HUES48 (cell line): ENCODE measurements at regions not wholly inside any gene's neighbourhood (a gene's known extent, or its start where the extent isn't known, plus 50 kb on each side); places are given as distances from the start of the nearest gene placed in this dataset.

ENCODE experiments used
- H3K27ac ChIP-seq: one replicate; pipeline ENCODE4 v1.7.0; 2013; ENCODE audit warnings: low read depth, low read length, inconsistent platforms
- H3K27me3 ChIP-seq: 2 replicates; pipeline ENCODE4 v1.6.1; 2013; ENCODE audit warnings: mild to moderate bottlenecking, low read length; ENCODE audit not compliant: control insufficient read depth, insufficient read depth
- H3K36me3 ChIP-seq: 2 replicates; pipeline ENCODE4 v1.6.1; 2013; ENCODE audit warnings: low read length; ENCODE audit not compliant: control insufficient read depth, insufficient read depth
- H3K4me1 ChIP-seq: 2 replicates; pipeline ENCODE4 v1.6.1; 2013; ENCODE audit warnings: mild to moderate bottlenecking, low read length; ENCODE audit not compliant: control insufficient read depth, insufficient read depth
- H3K4me3 ChIP-seq: 2 replicates; pipeline ENCODE4 v1.5.1; 2013; ENCODE audit warnings: mild to moderate bottlenecking, low read depth, low read length
- H3K9ac ChIP-seq: 2 replicates; pipeline ENCODE4 v1.6.1; 2013; ENCODE audit warnings: mild to moderate bottlenecking, low read depth, low read length, moderate library complexity
- H3K9me3 ChIP-seq: 2 replicates; pipeline ENCODE4 v1.6.1; 2013; ENCODE audit warnings: low read length; ENCODE audit not compliant: control insufficient read depth, insufficient read depth

DNA sequence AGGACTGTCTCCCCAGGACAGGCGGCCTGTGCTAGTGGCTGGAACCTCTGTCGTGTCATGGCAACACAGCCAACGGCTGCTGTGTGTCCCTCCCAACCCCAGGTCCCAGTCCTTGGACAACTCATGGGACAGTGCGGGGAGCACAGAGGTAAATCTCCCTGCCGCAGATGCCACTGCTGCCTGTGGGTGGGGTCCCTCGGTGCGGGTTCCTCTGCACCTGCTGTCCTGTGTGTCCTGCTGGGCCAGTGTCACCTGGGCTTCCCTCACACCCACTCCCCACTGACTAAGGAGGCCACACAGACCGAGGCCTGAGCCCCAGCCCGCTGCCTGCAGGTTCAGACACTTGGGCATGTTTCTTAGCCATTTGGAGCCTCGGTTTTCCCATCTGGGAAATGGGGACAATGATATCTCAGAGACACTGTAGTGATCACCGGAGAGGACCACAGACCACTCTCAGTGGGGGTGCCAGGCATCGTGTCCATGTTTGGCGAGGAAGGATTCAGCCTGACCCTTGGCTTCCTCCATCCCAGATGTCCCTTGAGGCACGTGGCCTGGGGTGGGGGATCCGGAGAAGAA lies 96.5 kb downstream of the SIK1 start:
- no peaks in the 10 kb centered on the region for H3K9me3 ChIP-seq
- H3K36me3 ChIP-seq: no peaks in the 10 kb centered on the region
- H3K4me1 ChIP-seq: peaks cover 12% of the 10 kb centered on the region
- H3K4me3 ChIP-seq: no peak overlapping the region
- H3K27me3 ChIP-seq: no peaks in the 10 kb centered on the region; the same call in 1 of the 2 replicates
- no peak overlapping the region for H3K27ac ChIP-seq
- no peak overlapping the region for H3K9ac ChIP-seq

DNA sequence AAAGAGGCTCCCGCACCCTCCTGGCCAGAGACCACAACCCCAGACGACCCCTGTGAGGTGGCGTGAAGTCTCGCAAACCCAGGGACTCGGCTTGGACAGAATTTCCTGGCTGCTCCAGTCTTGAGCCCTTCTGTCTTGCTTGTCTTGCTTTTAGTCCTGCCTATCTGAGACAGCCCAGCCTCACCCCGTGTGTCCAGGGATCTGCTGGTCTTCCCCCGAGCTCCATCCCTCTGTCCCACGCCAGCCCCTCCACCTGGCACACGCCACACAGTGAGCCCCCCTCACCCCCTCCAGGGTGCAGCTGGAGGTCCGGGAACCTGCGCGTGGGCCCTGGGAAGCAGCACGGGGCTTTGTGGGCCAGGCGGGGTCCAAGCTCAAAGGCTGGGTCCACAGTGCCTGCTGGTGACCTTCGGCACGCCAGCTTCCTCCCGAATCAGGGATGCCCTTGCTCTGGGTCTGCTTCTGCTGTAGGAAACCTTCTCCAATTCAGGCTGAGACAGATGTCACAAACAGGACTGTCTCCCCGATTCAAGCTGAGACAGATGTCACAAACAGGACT lies 97.1 kb downstream of the SIK1 start:
- no peaks in the 10 kb centered on the region; the same call in 1 of the 2 replicates for H3K27me3 ChIP-seq
- no peaks in the 10 kb centered on the region for H3K36me3 ChIP-seq
- H3K27ac ChIP-seq: no peak overlapping the region
- H3K9me3 ChIP-seq: no peaks in the 10 kb centered on the region
- peaks cover 12% of the 10 kb centered on the region for H3K4me1 ChIP-seq
- no peak overlapping the region for H3K9ac ChIP-seq
- H3K4me3 ChIP-seq: no peak overlapping the region

DNA sequence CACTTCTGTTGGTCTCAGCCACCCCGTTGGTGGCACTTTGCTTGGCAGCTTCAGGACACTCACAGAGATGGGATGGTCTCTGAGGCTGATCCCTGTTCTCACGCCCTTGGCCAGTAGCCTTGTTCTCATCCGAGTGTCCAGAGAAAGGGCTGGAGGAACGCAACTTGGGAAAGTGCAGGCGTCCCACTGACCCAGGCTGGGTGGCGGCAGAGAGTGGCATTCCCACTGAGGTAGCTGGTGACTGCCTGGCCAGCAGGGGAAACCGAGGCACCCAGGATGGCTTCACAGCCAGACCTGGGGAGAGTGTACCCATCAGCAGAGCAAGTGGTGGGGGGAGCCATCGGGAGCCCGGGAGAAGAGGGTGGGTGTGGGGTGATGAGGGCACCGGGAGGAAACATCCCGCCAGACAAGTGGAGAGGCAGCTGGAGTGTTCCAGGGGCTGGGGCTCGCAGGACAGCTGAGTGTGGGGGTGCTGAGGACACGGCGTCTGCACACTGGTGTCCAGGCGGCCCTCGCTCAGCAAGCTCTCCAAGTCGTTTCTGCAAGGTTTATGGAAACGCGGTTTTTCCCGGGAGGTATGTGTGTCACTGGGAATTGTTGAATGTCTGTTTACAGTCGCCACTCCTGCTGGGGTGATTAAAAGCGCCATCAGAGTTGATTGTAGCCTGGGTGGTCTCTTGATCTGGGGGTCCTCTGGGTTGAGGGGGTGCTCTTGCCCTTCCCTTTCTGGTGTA lies 97.8 kb downstream of the SIK1 start:
- Histone ChIP-seq H3K9me3 (no peaks in the 10 kb centered on the region), H3K4me3 (no peak overlapping the region), H3K27me3 (no peaks in the 10 kb centered on the region; the same call in 1 of the 2 replicates), H3K36me3 (no peaks in the 10 kb centered on the region), H3K4me1 (peaks cover 12% of the 10 kb centered on the region), H3K9ac (no peak overlapping the region), H3K27ac (no peak overlapping the region)

DNA sequence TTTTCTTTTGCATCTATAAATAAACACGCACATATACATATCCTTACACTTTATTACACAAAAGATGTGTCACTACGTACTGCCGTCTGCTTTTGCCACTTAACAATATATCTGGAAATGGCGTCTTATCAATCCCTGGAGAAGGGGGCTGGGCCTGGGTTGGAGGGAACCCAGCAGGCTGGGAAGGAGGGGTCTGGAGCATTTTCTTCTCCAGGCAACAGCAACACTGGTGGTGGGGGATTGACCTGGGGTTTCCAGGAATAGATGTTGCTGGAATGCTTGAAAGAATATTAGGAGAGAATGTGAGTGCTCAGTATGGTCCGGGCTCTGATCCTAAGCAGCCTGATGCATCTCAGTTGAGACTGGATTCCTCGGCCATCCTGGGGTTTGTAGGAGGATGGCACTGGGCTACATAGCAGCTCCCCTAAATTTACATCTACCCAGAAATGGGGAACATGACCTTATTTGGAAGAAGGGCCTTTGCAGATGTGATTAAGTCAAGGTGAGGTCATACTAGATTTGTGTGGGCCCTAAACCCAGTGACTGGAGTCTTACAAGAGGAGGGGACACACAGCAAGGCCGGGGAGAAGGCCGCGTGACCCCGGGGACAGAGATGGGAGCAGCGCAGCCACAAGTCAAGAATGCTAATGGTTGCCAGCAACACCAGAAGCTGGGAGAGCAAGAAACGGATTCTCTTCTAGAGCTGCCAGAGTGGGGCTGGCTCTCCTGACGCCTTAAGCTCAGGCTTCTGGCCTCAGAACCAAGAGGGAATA lies 98.6 kb downstream of the SIK1 start:
- no peak overlapping the region for H3K27ac ChIP-seq
- H3K36me3 ChIP-seq: no peaks in the 10 kb centered on the region
- H3K9me3 ChIP-seq: no peaks in the 10 kb centered on the region
- H3K4me1 ChIP-seq: peaks cover 4% of the 10 kb centered on the region
- H3K27me3 ChIP-seq: no peaks in the 10 kb centered on the region
- H3K9ac ChIP-seq: no peak overlapping the region
- H3K4me3 ChIP-seq: no peak overlapping the region

DNA sequence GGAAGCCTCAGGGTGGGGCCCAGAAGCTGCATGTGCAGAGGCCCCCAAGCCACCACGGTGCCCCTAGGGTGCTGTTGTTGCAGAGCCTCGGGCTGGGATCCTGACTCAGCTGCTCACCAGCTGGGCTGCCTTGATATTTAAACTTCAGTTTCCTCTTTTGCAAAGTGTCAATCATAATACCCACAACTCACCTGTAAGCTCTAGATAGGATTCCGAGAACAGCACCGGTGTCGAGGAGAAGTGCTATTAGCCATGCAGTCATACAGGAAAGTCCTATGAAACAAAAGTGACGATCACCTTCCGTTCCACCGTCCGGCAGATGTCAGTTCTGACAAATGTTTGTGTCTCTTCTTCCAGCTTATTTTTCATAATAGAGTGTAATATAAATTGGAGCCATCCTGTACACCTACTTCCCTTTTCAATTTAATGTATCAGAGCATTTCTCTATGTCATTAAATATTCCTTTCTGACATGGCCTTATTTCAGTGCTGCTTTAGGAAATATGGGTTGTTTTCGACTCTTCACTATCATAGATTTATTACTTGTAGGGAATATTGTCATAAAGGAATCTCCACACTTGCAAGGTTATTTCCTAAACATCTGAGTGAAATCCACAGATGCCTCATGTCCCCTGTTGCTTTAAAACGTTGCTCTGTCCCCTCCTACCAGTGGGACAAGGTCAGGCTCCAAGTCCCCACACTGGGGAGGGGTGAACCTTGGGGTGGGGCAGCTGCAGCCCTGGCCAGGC lies 100.8 kb downstream of the SIK1 start:
- Histone ChIP-seq H3K27ac (no peak overlapping the region), H3K27me3 (no peaks in the 10 kb centered on the region), H3K9me3 (no peaks in the 10 kb centered on the region), H3K9ac (no peak overlapping the region), H3K4me1 (no peaks in the 10 kb centered on the region), H3K36me3 (no peaks in the 10 kb centered on the region), H3K4me3 (no peak overlapping the region)

DNA sequence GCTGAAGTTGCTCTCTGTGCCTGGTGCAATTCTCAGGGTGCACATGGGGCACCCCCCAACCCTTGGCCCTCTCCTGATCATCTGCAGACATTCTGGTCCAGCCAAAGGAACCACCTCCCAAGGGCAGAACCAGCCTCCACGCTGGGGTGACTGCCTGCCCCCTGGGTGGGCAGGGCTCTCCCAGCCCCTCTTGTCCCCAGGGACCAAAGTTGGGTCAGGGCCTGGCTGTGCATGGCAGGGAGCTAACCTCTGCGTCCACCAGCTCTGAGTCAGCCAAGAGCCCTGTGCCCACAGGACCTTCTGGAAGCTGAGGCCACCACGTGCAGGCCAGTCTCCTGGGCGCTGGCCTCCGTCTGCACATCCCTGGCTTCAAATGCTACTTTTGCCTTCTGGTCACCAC lies 101.9 kb downstream of the SIK1 start:
- H3K9ac ChIP-seq: no peak overlapping the region
- no peaks in the 10 kb centered on the region for H3K9me3 ChIP-seq
- H3K27me3 ChIP-seq: no peaks in the 10 kb centered on the region
- no peaks in the 10 kb centered on the region for H3K36me3 ChIP-seq
- no peaks in the 10 kb centered on the region for H3K4me1 ChIP-seq
- H3K4me3 ChIP-seq: no peak overlapping the region
- no peak overlapping the region for H3K27ac ChIP-seq

DNA sequence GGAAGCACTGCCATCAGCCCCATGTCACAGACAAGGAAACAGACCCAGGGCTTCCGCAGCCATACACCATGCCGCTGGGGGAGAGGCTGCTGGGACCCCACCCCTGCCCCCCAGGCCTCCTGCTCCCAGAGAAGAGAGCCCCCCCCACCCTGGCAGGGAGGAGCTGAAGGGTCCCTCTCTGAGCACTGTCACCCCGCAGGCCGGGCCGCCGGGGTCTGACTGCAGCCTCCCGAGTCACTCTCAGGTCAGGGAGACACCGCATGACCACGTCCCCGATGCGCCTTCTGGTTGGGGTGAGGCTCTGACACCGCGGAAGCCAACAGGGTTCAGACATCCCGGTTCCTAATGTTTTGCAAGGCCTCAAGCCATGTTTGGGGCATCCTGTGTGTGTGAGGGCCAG lies 102.3 kb downstream of the SIK1 start:
- H3K9me3 ChIP-seq: no peaks in the 10 kb centered on the region

DNA sequence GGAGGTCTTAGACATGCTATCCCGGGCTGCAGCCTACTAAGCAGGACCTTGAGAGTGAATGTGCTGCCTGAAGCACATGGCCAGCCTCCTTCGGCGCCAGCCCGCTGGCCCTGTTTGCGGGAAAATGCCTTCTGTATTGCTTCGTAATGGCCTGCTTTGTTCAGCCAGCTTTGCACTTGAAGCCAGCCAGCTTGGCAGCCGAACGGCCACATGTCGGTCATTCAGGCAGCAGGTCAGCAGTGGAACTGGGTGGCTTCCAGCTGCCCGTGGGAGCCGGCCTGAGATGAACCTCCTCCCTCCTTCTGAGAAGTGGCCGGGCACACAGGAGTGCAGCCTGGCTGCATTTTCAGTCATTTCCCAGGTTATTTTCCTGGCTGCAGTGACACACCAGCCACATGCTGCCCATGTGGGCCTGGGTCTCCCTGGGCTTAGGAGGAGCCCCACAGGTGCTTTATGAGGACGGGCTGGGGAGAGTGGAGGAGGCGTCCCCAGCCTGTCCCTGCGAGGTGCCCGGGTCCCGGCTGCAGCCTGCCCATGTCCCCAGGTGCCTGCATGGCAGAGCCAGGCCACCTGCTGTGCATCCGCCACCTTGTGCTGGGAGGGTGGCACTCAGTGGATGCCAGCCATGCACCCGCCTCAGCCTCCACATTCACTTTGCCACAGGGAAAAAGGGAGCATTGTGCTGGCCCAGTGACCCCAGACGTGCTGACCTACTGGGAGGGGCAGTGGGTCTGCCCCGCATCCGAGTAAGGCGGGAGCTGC lies 103.5 kb downstream of the SIK1 start:
- Histone ChIP-seq H3K27me3 (no peaks in the 10 kb centered on the region), H3K36me3 (no peaks in the 10 kb centered on the region), H3K9me3 (no peaks in the 10 kb centered on the region), H3K9ac (no peak overlapping the region), H3K27ac (no peak overlapping the region), H3K4me1 (no peaks in the 10 kb centered on the region), H3K4me3 (no peak overlapping the region)

More for the DNA sequence above, 102.3 kb downstream of the SIK1 start:
- H3K27me3 ChIP-seq: no peaks in the 10 kb centered on the region
- H3K27ac ChIP-seq: no peak overlapping the region
- H3K4me1 ChIP-seq: no peaks in the 10 kb centered on the region
- no peak overlapping the region for H3K9ac ChIP-seq
- H3K36me3 ChIP-seq: no peaks in the 10 kb centered on the region
- no peak overlapping the region for H3K4me3 ChIP-seq

GRCh38 chr21:43322805-43323204 lies 104.1 kb downstream of the SIK1 start:
- Histone ChIP-seq H3K36me3 (no peaks in the 10 kb centered on the region), H3K4me1 (no peaks in the 10 kb centered on the region), H3K4me3 (no peak overlapping the region), H3K9ac (no peak overlapping the region), H3K27me3 (no peaks in the 10 kb centered on the region), H3K9me3 (no peaks in the 10 kb centered on the region), H3K27ac (no peak overlapping the region)

DNA sequence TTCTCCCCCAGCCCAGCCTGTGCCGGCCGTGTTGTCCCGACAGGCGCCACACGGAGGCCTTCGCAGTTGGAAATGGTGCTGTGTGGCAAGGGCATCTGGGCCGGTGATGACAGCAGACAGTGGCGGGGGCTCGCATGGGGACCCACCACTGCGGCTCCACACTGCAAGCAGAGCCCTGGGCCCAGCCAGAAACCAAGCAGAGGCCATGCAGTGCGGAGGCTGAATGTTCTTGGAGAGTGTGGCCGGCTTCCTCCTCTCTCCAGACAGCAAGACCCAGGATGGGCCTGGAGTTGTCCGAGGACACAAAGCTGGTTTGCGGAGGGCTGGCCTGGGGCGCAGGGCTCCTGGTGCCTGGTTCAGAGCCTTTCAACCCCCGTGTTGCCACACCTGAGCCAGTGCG lies 104.6 kb downstream of the SIK1 start:
- Histone ChIP-seq H3K27me3 (no peaks in the 10 kb centered on the region), H3K4me3 (no peak overlapping the region), H3K4me1 (no peaks in the 10 kb centered on the region), H3K27ac (no peak overlapping the region), H3K9me3 (no peaks in the 10 kb centered on the region), H3K9ac (no peak overlapping the region), H3K36me3 (no peaks in the 10 kb centered on the region)
